Vagina (tissue), 2 donors: ENCODE measurements at regions not wholly inside any gene's neighbourhood (a gene's known extent, or its start where the extent isn't known, plus 50 kb on each side); places are given as distances from the start of the nearest gene placed in this dataset.

Experiments
- DNase-seq, 2 donors: peaks; one replicate each; pipeline ENCODE4 v3.0.0-alpha.2; 2017; ENCODE audit errors: extremely low spot score in 2 of 2
- H3K27ac ChIP-seq: fragments of 200-600 bp; sonication (generic); one replicate; pipeline ENCODE4 v1.5.1; 2019
- H3K27me3 ChIP-seq: fragments of 200-600 bp; sonication (generic); one replicate; pipeline ENCODE4 v1.5.1; 2019
- H3K36me3 ChIP-seq, 2 donors: fragments of 200-600 bp; sonication (generic); one replicate each; pipeline ENCODE4 v1.5.1; 2017 to 2019
- H3K4me1 ChIP-seq: fragments of 200-600 bp; sonication (generic); one replicate; pipeline ENCODE4 v1.5.1; 2019
- H3K4me3 ChIP-seq, 2 donors: fragments of 200-600 bp; sonication (generic); 1 replicate in 1 of 2; 2 replicates in 1 of 2; pipeline ENCODE4 v1.5.1; 2016 to 2019
- H3K9me3 ChIP-seq: fragments of 200-600 bp; sonication (generic); one replicate; pipeline ENCODE4 v1.5.1; 2019
- CTCF ChIP-seq, 3 experiments: fragments of 450-650 bp in 2 of 3; fragments of 200-600 bp in 1 of 3; sonication (generic) in 1 of 3; IDR thresholded peaks; one replicate each; pipeline ENCODE4 v1.5.1; 2017 to 2019; ENCODE audit warnings: antibody characterized with exemption in 3 of 3, mild to moderate bottlenecking in 2 of 3, moderate library complexity in 2 of 3
- POLR2A ChIP-seq, 2 donors: fragments of 450-650 bp; IDR thresholded peaks; one replicate each; pipeline ENCODE4 v1.6.1; 2017; ENCODE audit warnings: antibody characterized with exemption in 2 of 2, mild to moderate bottlenecking in 2 of 2, moderate library complexity in 2 of 2
- POLR2AphosphoS5 ChIP-seq, 2 donors: sonication (generic); formaldehyde crosslinking; IDR thresholded peaks; one replicate each; pipeline ENCODE4 v1.9.0; 2017; ENCODE audit warnings: antibody characterized with exemption in 2 of 2, mild to moderate bottlenecking in 2 of 2, low read depth in 1 of 2; ENCODE audit not compliant: insufficient read depth in 1 of 2
- intact Hi-C: fragments of 100-400 bp; cut with DNase I; formaldehyde crosslinking; loops from one replicate; pipeline ENCODE4 v1.15.1; 2023

GRCh38 chr2:3079959-3080948, 297.4 kb downstream of the EIPR1 start:
- H3K4me3 ChIP-seq = no peak overlapping the region
- H3K4me1 ChIP-seq = no peaks in the 10 kb centered on the region
- no peak for DNase-seq
- H3K27ac ChIP-seq = no peak overlapping the region
- TF ChIP-seq POLR2AphosphoS5 (IDR thresholded peaks at IDR 0.05; ENCODE audit: insufficient read depth in 1 of 2, low read depth in 1 of 2) = no peak
- no peak for TF ChIP-seq CTCF (IDR thresholded peaks at IDR 0.05)
- TF ChIP-seq POLR2A (IDR thresholded peaks at IDR 0.05) = no peak
- no peaks in the 10 kb centered on the region for H3K9me3 ChIP-seq
- H3K27me3 ChIP-seq = no peaks in the 10 kb centered on the region
- intact Hi-C loops = no loop called here
- no peaks in the 10 kb centered on the region for H3K36me3 ChIP-seq

GRCh38 chr2:3079466-3079865, 298.2 kb downstream of the EIPR1 start:
- no peak for TF ChIP-seq POLR2A (IDR thresholded peaks at IDR 0.05)
- TF ChIP-seq POLR2AphosphoS5 (IDR thresholded peaks at IDR 0.05; ENCODE audit: insufficient read depth in 1 of 2, low read depth in 1 of 2) = no peak
- no peak for TF ChIP-seq CTCF (IDR thresholded peaks at IDR 0.05)

GRCh38 chr2:3078684-3079083, 298.9 kb downstream of the EIPR1 start:
- Histone ChIP-seq H3K9me3 (no peaks in the 10 kb centered on the region), H3K27ac (no peak overlapping the region), H3K4me3 (no peak overlapping the region), H3K36me3 (no peaks in the 10 kb centered on the region), H3K4me1 (no peaks in the 10 kb centered on the region), H3K27me3 (no peaks in the 10 kb centered on the region)
- intact Hi-C loops = no loop called here
- no peak for DNase-seq
- no peak for TF ChIP-seq POLR2A (IDR thresholded peaks at IDR 0.05)
- no peak for TF ChIP-seq CTCF (IDR thresholded peaks at IDR 0.05)
- no peak for TF ChIP-seq POLR2AphosphoS5 (IDR thresholded peaks at IDR 0.05; ENCODE audit: insufficient read depth in 1 of 2, low read depth in 1 of 2)

More at GRCh38 chr2:3079466-3079865, 298.2 kb downstream of the EIPR1 start:
- Histone ChIP-seq H3K27ac (no peak overlapping the region), H3K36me3 (no peaks in the 10 kb centered on the region), H3K27me3 (no peaks in the 10 kb centered on the region), H3K9me3 (no peaks in the 10 kb centered on the region), H3K4me3 (no peak overlapping the region), H3K4me1 (no peaks in the 10 kb centered on the region)
- DNase-seq = no peak
- intact Hi-C loops = no loop called here

- Histone ChIP-seq H3K4me1 (no peaks in the 10 kb centered on the region), H3K36me3 (no peaks in the 10 kb centered on the region), H3K4me3 (no peak overlapping the region), H3K27ac (no peak overlapping the region), H3K27me3 (no peaks in the 10 kb centered on the region), H3K9me3 (no peaks in the 10 kb centered on the region)
- TF ChIP-seq CTCF (IDR thresholded peaks at IDR 0.05) (no peak), POLR2A (IDR thresholded peaks at IDR 0.05) (no peak), POLR2AphosphoS5 (IDR thresholded peaks at IDR 0.05; ENCODE audit: insufficient read depth in 1 of 2, low read depth in 1 of 2) (no peak)
- no peak for DNase-seq
- intact Hi-C loops = no loop called here
Observed at GRCh38 chr2:3076848-3077642, 300.6 kb downstream of the EIPR1 start.
